GM12878 (cell line): ENCODE measurements at regions not wholly inside any gene's neighbourhood (a gene's known extent, or its start where the extent isn't known, plus 50 kb on each side); places are given as distances from the start of the nearest gene placed in this dataset.

Source experiments
- ATAC-seq: fragments of 200-7000 bp; cut with Tn5 transposase; 3 replicates; pipeline ENCODE4 v1.9.1; 2020; ENCODE audit warnings: mild to moderate bottlenecking, moderate library complexity
- BruUV-seq: library from RNA; stranded (reverse); fragments of 400-500 nt; replicated peaks from 2 replicates; lab custom pipeline; 2021; lab: Mats Ljungman, UMichigan
- CTCF ChIA-PET: fragments of 300-600 bp; sonication (Branson Sonifier 250); formaldehyde crosslinking; extraction: SDS; loops from one replicate; lab custom pipeline; 2021; ENCODE audit warnings: inconsistent platforms; lab: Yijun Ruan, JAX
- POLR2A ChIA-PET: fragments of 350-600 bp; formaldehyde crosslinking; extraction: SDS; loops from one replicate; lab custom pipeline; 2021; ENCODE audit warnings: inconsistent platforms; lab: Charles Lee
- RAD21 ChIA-PET: fragments of 300-600 bp; sonication (Branson Sonifier 250); formaldehyde crosslinking; loops from one replicate; lab custom pipeline; 2023; ENCODE audit warnings: antibody characterized with exemption; ENCODE audit not compliant: unreplicated experiment; lab: Charles Lee
- SMC1A ChIA-PET: fragments of 300-600 bp; sonication (Branson Sonifier 250); formaldehyde crosslinking; loops from one replicate; lab custom pipeline; 2023; ENCODE audit not compliant: unreplicated experiment, uncharacterized antibody; lab: Charles Lee
- DNase-seq: peaks from one replicate; pipeline ENCODE4 v3.0.0-alpha.2; 2011; ENCODE audit warnings: low read depth, low spot score
- FAIRE-seq: peaks from 3 replicates; lab custom pipeline; 2011; peaks lifted over from hg19 to GRCh38; lab: Jason Lieb, UNC
- H2AFZ ChIP-seq: 2 replicates; pipeline ENCODE4 v1.6.0; 2011; ENCODE audit warnings: low read depth, low read length, control low read depth; ENCODE audit not compliant: control insufficient read depth
- H3K27ac ChIP-seq: 2 replicates; pipeline ENCODE4 v1.5.1; 2011; ENCODE audit warnings: control low read depth; ENCODE audit not compliant: control insufficient read depth, insufficient read depth
- H3K27me3 ChIP-seq, 2 experiments: replicated peaks in 1 of 2; 2 replicates each; pipeline versions ENCODE4 v1.6.0 to v1.6.1; 2011; ENCODE audit warnings: low read length in 1 of 2; ENCODE audit not compliant: control insufficient read depth in 2 of 2, insufficient read depth in 2 of 2
- H3K36me3 ChIP-seq, 2 experiments: 2 replicates each; pipeline ENCODE4 v1.5.1; 2011; ENCODE audit warnings: low read length in 1 of 2; ENCODE audit not compliant: control insufficient read depth in 2 of 2, insufficient read depth in 2 of 2
- H3K4me1 ChIP-seq: 2 replicates; pipeline ENCODE4 v1.6.1; 2011; ENCODE audit warnings: mild to moderate bottlenecking, low read length, moderate library complexity, mixed read lengths; ENCODE audit not compliant: control insufficient read depth, insufficient read depth
- H3K4me2 ChIP-seq: 2 replicates; pipeline ENCODE4 v1.6.0; 2011; ENCODE audit warnings: control low read depth; ENCODE audit not compliant: control insufficient read depth, insufficient read depth
- H3K4me3 ChIP-seq: fragments of 200-600 bp; sonication (generic); 2 replicates; pipeline ENCODE4 v1.5.1; 2016
- H3K79me2 ChIP-seq: 2 replicates; pipeline ENCODE4 v1.6.0; 2011; ENCODE audit warnings: low read length; ENCODE audit not compliant: control insufficient read depth, insufficient read depth
- H3K9ac ChIP-seq: 2 replicates; pipeline ENCODE4 v1.8.0; 2011; ENCODE audit warnings: low read length, control low read depth, mixed read lengths; ENCODE audit not compliant: control insufficient read depth, insufficient read depth
- H3K9me3 ChIP-seq: replicated peaks from 3 replicates; pipeline ENCODE4 v1.5.1; 2011; ENCODE audit warnings: mild to moderate bottlenecking, low read length; ENCODE audit not compliant: control insufficient read depth, insufficient read depth
- H4K20me1 ChIP-seq: 2 replicates; pipeline ENCODE4 v1.6.0; 2011; ENCODE audit not compliant: control insufficient read depth, insufficient read depth
- FOXK2 ChIP-seq: fragments of 450-650 bp; IDR thresholded peaks from 2 replicates; pipeline ENCODE4 v1.6.1; 2017; ENCODE audit warnings: mild to moderate bottlenecking, moderate library complexity
- JUNB ChIP-seq: IDR thresholded peaks from 2 replicates; pipeline ENCODE4 v1.6.1; 2016; ENCODE audit warnings: antibody characterized with exemption, mild to moderate bottlenecking
- MEF2A ChIP-seq: IDR thresholded peaks from 2 replicates; pipeline ENCODE4 v1.6.1; 2011; ENCODE audit warnings: low read depth, mild to moderate bottlenecking, low read length, moderate library complexity; ENCODE audit not compliant: insufficient read depth
- NFXL1 ChIP-seq: fragments of 450-650 bp; IDR thresholded peaks from 2 replicates; pipeline ENCODE4 v1.6.1; 2017; ENCODE audit warnings: antibody characterized with exemption, mild to moderate bottlenecking, borderline replicate concordance
- TCF7 ChIP-seq: IDR thresholded peaks from 2 replicates; pipeline ENCODE4 v1.6.1; 2014; ENCODE audit warnings: antibody characterized with exemption, borderline replicate concordance
- ZNF384 ChIP-seq: IDR thresholded peaks from 2 replicates; pipeline ENCODE4 v1.6.1; 2012; ENCODE audit warnings: low read depth, mild to moderate bottlenecking, low read length, improper control_type of control experiment, borderline replicate concordance
- WGBS: methylation state at CpG from one replicate; pipeline ENCODE4 v1.1.6; 2016; ENCODE audit warnings: low lambda C conversion rate; ENCODE audit not compliant: insufficient replicate concordance, insufficient coverage; ENCODE audit errors: missing lambda C conversion rate; 5-methylcytosine and 5-hydroxymethylcytosine counted together
- in situ Hi-C: fragments of 300-500 bp; cut with MboI; formaldehyde crosslinking; loops from 9 replicates; pipeline ENCODE4 v1.14.3; 2018; ENCODE audit warnings: mixed read lengths
- intact Hi-C: fragments of 100-400 bp; cut with micrococcal nuclease; formaldehyde crosslinking; loops from one replicate; pipeline ENCODE4 v1.14.2; 2022; ENCODE audit not compliant: unreplicated experiment
- TF ChIP-seq, protein P1 (sequence below): fragments of 450-650 bp; IDR thresholded peaks from 2 replicates; pipeline ENCODE4 v1.6.1; 2018; ENCODE audit warnings: mild to moderate bottlenecking, low read depth, moderate library complexity; ENCODE audit not compliant: partially characterized antibody

GRCh38 chr17:45573924-45574770 lies 83.6 kb upstream of the PLEKHM1 start:
- TF ChIP-seq, protein P1, sequence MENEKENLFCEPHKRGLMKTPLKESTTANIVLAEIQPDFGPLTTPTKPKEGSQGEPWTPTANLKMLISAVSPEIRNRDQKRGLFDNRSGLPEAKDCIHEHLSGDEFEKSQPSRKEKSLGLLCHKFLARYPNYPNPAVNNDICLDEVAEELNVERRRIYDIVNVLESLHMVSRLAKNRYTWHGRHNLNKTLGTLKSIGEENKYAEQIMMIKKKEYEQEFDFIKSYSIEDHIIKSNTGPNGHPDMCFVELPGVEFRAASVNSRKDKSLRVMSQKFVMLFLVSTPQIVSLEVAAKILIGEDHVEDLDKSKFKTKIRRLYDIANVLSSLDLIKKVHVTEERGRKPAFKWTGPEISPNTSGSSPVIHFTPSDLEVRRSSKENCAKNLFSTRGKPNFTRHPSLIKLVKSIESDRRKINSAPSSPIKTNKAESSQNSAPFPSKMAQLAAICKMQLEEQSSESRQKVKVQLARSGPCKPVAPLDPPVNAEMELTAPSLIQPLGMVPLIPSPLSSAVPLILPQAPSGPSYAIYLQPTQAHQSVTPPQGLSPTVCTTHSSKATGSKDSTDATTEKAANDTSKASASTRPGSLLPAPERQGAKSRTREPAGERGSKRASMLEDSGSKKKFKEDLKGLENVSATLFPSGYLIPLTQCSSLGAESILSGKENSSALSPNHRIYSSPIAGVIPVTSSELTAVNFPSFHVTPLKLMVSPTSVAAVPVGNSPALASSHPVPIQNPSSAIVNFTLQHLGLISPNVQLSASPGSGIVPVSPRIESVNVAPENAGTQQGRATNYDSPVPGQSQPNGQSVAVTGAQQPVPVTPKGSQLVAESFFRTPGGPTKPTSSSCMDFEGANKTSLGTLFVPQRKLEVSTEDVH: no peak
- TF ChIP-seq TCF7: peak; percentile 16; the same call in 1 of the 2 replicates
- TF ChIP-seq FOXK2: no peak
- no peak for TF ChIP-seq ZNF384
- no peak for TF ChIP-seq NFXL1
- TF ChIP-seq JUNB: peak; percentile 84
- TF ChIP-seq MEF2A: no peak
- SMC1A ChIA-PET: interaction anchor here (1.8 kb wide), 1 partner anchor 613 kb away, joined by 7 read pairs; no protein-coding TSS in a partner anchor
- Histone ChIP-seq H3K27ac (no peak overlapping the region), H3K4me2 (peak overlapping the region; percentile 21), H4K20me1 (peaks cover 7% of the 10 kb centered on the region), H3K79me2 (peaks cover 48% of the 10 kb centered on the region), H3K9ac (no peak overlapping the region), H3K9me3 (no peaks in the 10 kb centered on the region), H3K4me3 (no peak overlapping the region), H3K36me3 (peaks cover 3 to 9% of the 10 kb centered on the region in 2 experiments; a peak in 2 of 4 replicates), H3K4me1 (peaks cover 27% of the 10 kb centered on the region), H2AFZ (no peak overlapping the region), H3K27me3 (no peaks in the 10 kb centered on the region)
- no peak for DNase-seq
- no peak for FAIRE-seq
- intact Hi-C loops (no loop called here), in situ Hi-C loops (no loop called here)
- 76% methylated on average over 5 of the region's 5 CpGs for WGBS
- CTCF ChIA-PET: interaction anchor here (1.2 kb wide), 1 partner anchor 715 kb away, joined by 3 read pairs; no protein-coding TSS in a partner anchor
- POLR2A ChIA-PET: interaction anchor here (1.1 kb wide), 1 partner anchor 578 kb away, joined by 3 read pairs; no protein-coding TSS in a partner anchor
- ATAC-seq: peak; percentile 52
- RAD21 ChIA-PET: interaction anchor here (1.4 kb wide), 1 partner anchor 619 kb away, joined by 4 read pairs; the partner anchor contains the start of gene KANSL1
- no TSS peak for BruUV-seq
